Urinary bladder (tissue), 3 donors: ENCODE measurements at regions not wholly inside any gene's neighbourhood (a gene's known extent, or its start where the extent isn't known, plus 50 kb on each side); places are given as distances from the start of the nearest gene placed in this dataset.

ENCODE experiments used
- DNase-seq: peaks from one replicate; pipeline ENCODE4 v3.0.0-alpha.2; 2015; ENCODE audit errors: extremely low spot score
- H3K27ac ChIP-seq: one replicate; pipeline ENCODE4 v1.5.1; 2013; ENCODE audit warnings: low read depth, mild to moderate bottlenecking, moderate library complexity
- H3K36me3 ChIP-seq: one replicate; pipeline ENCODE4 v1.6.1; 2013; ENCODE audit warnings: mild to moderate bottlenecking, moderate library complexity; ENCODE audit not compliant: insufficient read depth
- H3K4me1 ChIP-seq: one replicate; pipeline ENCODE4 v1.6.1; 2013; ENCODE audit warnings: mild to moderate bottlenecking, moderate library complexity; ENCODE audit not compliant: insufficient read depth
- H3K4me3 ChIP-seq: one replicate; pipeline ENCODE4 v1.5.1; 2013; ENCODE audit warnings: low read depth, low read length
- WGBS: extraction: QIAGEN DNeasy Blood & Tissue Kit; methylation state at CpG from one replicate; pipeline ENCODE4 v1.1.7; 2013; 5-methylcytosine and 5-hydroxymethylcytosine counted together
- donor health status: healthy with polysubstance abuse.
- donor health status: healthy.

DNA sequence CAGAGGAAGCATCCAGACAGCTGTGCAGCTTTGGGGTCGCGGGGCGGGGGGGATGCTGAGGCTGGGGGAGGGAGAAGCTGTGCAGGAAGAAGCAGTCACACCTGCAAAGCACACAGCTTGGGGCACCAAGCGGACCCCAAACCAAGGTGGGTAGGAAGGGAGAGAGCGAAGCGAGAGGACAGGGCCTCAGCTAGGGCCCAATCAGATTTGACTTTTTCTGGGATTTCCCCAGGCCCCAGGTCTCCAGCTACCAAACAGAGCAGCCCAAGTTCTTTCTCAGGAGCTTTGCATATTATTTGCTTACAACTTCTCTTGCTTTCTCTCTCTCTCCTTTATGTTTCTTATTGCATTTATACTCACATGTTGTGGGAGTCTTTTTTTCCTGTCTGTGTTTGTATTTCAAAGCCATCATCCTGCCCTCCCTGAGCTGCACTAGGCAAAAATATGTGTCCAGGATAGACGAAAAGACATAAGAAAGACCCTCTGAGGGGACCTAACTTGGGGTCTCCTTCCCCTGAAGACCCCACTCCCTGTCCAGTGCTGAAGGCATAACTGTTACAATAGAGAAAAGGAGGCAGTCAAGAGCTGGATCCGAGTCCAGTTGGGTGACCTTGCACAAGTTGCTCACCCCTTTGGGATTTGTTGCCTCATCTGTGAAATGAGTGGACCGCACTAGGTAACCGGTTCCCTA is 50.6 kb upstream of the SMNDC1 start:
- Histone ChIP-seq H3K27ac (no peak overlapping the region), H3K36me3 (no peaks in the 10 kb centered on the region), H3K4me3 (no peak overlapping the region), H3K4me1 (no peaks in the 10 kb centered on the region)
- no peak for DNase-seq
- WGBS, result 96% methylated on average over 10 of the region's 10 CpGs

DNA sequence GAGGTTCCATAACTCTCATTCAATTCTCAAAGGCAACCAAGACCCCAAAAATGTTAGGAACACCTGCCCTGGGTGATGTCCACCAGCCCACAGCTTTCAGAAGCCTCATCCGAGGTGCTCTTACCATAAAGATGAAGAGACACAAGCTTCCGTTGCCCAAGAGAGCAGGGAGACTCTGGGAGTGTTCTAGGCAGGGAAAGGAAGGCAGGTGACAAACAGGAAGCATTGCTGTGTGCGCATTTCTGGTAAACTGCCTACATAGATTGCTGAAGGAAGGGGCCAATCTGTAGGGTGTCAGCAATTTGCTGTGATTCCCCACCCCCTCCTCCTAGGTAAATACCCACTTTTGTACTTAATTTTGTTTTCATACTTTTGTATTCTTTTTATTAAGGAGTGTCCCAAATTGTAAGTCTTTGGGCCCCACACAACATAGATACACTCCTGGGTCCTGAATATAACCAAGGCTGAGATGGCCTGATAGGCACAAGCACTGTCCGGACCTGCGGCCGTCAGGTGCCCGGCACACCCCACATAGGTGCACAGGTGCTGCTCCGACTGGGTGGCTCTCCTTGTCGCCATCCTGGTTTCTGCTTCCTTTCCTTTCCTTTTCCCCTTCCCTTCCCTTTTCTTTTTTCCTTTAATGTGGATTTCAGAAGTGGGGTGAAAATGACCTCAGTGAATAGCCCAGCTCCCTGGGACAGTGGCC is 51.4 kb upstream of the SMNDC1 start:
- H3K4me3 ChIP-seq, result no peak overlapping the region
- DNase-seq, result no peak
- H3K36me3 ChIP-seq, result no peaks in the 10 kb centered on the region
- H3K27ac ChIP-seq, result no peak overlapping the region
- no peaks in the 10 kb centered on the region for H3K4me1 ChIP-seq
- WGBS, result 84% methylated on average over 9 of the region's 9 CpGs

DNA sequence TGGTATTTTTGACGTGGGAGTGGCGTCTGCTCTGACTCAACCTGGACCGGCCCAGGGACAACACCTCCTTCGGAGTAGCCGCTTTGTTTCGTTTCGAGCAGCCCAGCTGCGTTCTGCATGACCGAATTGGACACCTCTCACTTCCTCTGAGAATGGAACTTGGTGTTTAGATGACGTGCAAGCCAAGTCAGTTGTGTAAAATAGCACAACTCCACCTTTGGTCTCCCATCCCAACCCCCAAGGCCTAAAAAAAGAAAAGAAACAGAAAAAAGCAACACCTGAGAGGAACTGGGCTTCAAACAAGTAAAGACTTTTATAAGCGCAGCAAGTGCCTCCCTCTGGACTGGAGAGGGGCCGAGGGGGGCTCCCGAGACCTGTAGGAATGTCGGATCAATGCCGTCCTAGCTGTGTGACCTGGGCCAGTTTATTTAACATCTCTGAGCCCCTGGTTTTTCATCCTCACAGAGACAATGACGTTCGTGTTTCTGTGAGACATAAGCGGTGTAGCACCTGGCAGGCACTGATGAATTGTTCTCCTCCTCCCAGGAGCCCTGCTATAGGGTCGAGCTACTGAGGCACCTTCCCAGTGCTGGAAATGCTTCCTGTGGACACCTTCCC is 52.0 kb upstream of the SMNDC1 start:
- no peaks in the 10 kb centered on the region for H3K36me3 ChIP-seq
- WGBS, result 73% methylated on average over 19 of the region's 19 CpGs
- DNase-seq, result no peak
- H3K4me1 ChIP-seq, result no peaks in the 10 kb centered on the region
- H3K4me3 ChIP-seq, result no peak overlapping the region
- no peak overlapping the region for H3K27ac ChIP-seq

DNA sequence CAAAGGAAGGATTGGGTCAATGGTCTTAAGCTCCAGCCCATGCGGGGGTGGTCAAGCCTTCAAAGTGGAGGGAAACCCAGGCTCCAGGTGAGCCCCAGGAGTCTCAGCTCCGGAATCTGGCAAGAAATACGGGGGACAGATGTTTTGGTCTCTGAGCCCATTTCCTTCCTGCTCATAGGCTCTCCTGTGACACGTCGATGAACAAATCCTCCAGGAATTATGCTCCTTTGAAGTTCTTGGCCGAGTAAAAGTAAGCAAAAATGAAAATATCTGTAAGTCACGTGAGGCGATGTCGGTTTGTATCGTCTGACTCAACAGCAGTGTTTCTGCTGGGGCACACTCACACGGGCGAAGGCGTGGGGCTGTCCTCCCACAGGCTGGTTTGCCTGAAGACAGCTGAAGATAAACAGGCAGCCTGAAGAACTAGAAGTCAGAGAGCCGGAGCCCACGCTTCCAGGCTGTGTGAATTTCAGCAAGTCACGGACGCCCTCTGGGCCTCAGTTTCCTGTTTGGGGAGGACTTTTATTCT is 52.6 kb upstream of the SMNDC1 start:
- H3K36me3 ChIP-seq, result no peaks in the 10 kb centered on the region
- H3K27ac ChIP-seq, result no peak overlapping the region
- no peak overlapping the region for H3K4me3 ChIP-seq
- DNase-seq, result no peak
- no peaks in the 10 kb centered on the region for H3K4me1 ChIP-seq
- 32% methylated on average over 17 of the region's 17 CpGs for WGBS

DNA sequence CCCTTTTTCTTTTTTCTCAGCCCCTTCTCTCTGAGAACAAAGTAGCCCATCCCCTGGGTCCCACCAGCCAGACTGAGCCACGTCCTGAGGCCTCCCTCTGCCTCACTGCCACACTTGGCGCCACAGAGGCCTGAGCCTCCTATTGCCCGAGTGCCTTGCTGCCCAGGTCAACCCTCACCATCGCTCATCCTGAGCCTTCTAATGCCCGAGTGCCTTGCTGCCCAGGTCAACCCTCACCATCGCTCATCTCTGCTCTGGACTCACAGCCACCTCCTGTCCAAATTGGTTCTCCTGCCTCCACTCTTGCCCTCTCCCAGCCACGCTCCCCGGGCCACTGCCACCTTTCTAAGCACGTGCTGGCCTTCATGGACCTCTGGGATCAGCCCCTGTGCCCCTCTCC is 53.2 kb upstream of the SMNDC1 start:
- Histone ChIP-seq H3K36me3 (no peaks in the 10 kb centered on the region), H3K4me3 (no peak overlapping the region), H3K27ac (no peak overlapping the region), H3K4me1 (no peaks in the 10 kb centered on the region)
- WGBS, result 95% methylated on average over 9 of the region's 9 CpGs
- DNase-seq, result no peak

DNA sequence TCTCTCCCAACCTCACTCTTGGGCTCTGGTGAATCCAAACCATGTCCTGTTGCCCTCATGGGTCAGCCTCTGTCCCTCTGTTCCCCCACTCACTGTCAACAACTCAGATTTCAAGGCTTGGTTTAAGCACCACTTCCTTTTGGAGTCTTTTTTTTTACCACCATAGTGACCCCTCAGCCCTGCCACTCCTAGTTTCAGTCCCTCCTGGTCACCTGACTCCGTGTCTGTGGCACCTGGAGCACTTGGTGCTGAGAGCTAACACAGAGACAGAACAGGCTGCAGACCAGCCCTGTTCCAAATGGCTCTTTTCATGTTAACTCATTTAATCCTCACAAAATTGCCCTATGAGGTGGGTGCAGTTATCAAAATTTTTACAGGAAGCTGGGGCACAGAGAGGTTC is 53.6 kb upstream of the SMNDC1 start:
- no peaks in the 10 kb centered on the region for H3K36me3 ChIP-seq
- H3K4me3 ChIP-seq, result no peak overlapping the region
- no peak for DNase-seq
- 95% methylated on average over 1 of the region's 1 CpG for WGBS
- H3K4me1 ChIP-seq, result no peaks in the 10 kb centered on the region
- H3K27ac ChIP-seq, result no peak overlapping the region

DNA sequence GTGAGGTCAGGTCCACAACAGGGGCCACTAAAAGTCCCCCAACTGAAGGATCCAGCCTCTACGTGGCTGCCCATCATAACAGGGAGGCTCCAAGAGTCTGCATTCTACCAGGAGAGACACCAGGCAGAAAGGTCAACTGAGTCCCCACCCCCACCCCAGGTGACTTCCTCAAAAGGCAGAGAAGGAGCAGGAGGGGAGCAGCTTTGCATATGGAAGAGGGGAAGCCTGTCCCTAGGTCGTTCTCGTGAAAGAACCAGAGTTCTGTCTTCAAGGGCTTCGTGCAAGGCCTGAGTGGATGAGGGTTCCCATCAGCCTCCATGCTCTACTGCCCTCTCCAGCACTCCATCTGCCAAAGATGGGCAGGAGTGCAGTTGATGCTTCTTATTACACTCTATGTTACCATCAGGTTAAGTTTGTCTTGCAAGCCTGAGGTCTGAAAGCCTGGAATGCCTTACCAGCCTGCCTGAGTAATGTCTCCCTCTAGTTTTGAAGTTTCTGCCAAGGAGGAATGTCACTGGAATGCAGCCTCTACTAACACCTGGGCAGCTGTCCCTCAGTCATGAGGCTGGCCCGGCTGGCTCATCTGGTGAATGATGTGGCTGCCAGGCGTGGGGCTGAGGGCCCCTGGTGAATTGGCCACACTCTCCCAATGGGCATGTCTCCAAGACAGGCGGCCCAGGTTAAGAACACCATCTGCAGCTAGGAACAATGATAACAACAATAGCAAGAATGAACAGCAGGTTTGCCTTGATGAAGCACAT is 54.3 kb upstream of the SMNDC1 start:
- H3K4me1 ChIP-seq, result no peaks in the 10 kb centered on the region
- no peak for DNase-seq
- H3K36me3 ChIP-seq, result no peaks in the 10 kb centered on the region
- 68% methylated on average over 7 of the region's 7 CpGs for WGBS
- no peak overlapping the region for H3K4me3 ChIP-seq
- H3K27ac ChIP-seq, result no peak overlapping the region

DNA sequence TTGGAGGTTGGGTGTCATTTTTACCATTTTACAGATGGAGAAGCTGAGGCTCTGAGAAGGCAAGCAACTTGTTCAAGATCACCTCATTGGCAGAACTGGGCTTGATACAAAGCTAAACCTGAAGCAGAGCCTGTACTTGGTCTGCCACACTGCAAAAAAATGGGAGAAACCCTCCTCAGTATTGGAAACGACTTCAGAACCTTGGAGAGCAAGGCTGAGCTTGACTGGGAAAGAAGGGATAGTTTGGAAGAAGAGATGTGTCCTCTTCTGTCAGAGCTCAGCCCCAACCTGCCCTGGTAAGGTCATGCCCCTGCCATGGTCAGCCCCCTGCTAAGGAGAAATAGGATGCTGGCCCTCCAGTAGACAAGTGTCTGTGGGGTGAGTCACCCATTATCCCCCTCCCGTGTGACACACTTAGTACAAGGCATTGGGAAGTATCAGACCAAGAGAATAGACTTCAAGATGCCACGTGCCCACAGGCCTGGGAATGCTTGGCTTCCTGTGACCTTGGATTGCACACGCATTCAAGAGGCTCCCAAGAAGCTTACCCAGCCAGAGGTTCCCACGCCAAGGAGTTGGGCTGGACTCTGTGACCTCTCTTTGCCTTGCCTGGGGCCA is 56.2 kb upstream of the SMNDC1 start:
- Histone ChIP-seq H3K4me1 (no peaks in the 10 kb centered on the region), H3K4me3 (no peak overlapping the region), H3K27ac (no peak overlapping the region), H3K36me3 (no peaks in the 10 kb centered on the region)
- WGBS, result 87% methylated on average over 5 of the region's 5 CpGs
- DNase-seq, result no peak

DNA sequence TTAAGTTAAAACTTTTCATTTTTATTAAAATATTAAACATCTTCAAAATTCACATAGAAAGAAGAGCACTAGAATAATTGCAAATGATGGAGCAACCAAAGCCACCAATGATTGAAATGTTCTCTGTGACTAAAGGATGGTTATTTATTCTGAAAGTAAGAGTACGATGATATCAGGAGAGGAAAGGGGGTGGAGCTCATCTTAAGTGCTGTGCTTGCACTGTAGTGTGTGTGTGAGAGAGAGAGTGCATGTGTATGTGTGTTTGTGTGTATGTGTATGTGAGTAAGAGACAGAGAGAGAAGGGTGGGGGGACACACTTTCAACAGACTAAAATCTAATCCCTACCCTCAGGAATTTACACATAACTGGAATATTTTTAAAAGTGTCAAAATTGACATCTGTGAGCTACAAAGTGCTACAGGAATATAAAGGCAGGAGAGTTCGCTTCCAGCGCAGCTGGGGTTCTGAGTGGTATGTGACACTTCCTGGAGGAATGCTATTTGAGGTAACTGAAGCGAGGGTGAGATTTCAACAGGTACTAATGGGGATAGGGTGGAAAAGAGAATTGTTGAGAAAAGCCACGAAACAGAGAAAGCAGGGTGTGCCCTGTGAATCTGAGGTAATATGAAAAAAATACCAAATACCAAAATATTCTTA is 57.2 kb upstream of the SMNDC1 start:
- no peak for DNase-seq
- H3K4me3 ChIP-seq, result no peak overlapping the region
- WGBS, result 68% methylated on average over 5 of the region's 5 CpGs
- H3K27ac ChIP-seq, result no peak overlapping the region
- H3K36me3 ChIP-seq, result no peaks in the 10 kb centered on the region
- no peaks in the 10 kb centered on the region for H3K4me1 ChIP-seq

DNA sequence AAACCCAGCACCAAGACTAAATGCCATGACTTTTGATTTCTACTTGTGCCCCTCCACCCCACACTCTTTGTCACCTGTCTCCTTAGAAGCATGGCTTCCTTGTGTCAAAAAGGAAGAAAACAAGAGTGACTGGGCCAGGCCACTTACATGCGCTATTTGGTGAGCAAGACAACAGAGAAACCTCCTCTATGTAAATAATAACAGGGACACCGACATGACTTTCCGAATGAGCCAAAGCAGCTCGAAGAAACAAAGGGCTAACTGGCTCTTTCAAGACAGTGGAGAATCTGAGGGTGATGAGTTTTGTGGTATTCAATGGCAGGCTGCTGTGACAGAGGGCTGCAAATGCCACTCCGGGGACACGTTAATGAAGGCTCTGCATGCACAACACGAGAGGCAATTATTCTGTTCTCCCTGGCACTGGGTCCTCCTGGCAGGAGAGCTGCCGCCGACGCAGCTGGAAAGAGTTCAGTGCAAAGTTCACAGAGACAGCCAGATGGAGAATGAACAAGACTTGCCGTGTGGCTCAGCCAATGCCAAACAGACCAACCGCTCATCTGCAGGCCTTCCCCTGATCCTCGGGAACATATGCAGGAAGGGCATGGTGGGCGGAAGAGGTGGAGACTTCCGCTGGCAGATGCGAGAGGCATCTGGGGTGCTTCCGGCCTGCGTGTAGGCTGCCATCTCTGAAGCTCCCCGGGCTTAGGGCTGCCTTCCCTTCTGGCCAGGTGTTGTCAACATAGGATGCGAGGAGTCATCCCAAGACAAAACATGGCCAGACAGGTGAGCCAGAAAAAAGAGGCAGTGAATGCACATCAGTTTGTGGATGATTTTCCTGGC is 59.1 kb upstream of the SMNDC1 start:
- H3K27ac ChIP-seq, result no peak overlapping the region
- no peaks in the 10 kb centered on the region for H3K36me3 ChIP-seq
- no peak for DNase-seq
- 83% methylated on average over 20 of the region's 20 CpGs for WGBS
- no peaks in the 10 kb centered on the region for H3K4me1 ChIP-seq
- H3K4me3 ChIP-seq, result no peak overlapping the region

DNA sequence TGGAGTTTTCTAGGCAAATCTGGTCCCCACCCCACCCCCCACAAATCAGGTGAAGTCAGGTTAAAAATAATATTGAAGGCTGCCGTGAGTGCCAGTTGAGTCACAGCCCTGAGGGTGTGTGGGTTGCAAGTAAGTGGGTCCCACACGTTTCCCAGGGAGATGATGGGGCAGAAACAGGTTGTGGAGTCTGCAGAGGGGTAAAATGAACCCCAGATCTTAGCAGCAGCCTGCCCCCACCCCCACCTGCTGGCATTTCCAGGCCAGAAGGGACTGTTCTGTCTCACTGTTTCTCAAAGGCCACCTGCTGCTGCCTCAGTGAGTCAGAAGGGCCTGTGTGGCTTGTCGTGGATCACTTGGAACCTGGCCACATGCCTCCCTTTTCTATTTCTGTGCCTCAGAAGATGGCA is 59.8 kb upstream of the SMNDC1 start:
- no peak overlapping the region for H3K4me3 ChIP-seq
- no peak for DNase-seq
- H3K36me3 ChIP-seq, result no peaks in the 10 kb centered on the region
- H3K27ac ChIP-seq, result no peak overlapping the region
- H3K4me1 ChIP-seq, result no peaks in the 10 kb centered on the region
- 78% methylated on average over 3 of the region's 3 CpGs for WGBS

DNA sequence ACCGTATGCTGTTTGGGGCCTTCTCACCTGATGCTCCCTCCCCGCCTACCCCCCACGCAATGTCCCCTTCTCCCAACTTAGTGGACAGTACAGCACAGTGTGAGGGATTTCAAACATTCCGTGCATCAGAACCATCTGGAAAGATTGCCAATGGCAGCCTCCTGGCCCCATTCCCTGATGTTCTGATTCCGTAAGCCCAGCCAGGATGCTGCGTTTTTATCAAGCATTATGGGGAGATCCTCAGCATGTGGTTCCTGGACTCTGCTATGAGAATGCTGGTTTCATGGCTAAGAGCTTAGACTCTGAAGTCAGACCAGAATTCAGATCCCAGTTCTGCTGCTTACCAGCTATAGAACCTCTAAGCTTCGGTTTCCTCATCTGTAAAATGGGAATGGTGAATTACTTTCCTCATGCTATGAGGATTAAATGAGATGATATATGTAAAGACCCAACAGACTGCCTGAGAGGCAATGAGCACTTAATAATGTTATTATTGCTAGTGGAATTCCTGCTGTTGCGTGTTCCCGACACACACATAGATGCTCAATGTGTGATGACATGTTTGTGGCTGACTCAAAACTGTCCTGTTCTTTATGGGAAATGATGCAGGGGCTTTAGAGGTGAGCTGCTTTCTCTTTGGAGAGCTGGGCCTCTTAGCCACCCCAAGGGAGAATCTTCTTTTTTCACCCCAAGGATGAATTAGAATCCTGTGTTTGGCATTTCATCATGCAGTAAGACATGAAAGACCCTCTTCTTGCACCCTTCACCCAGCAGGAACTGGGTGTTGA is 60.8 kb upstream of the SMNDC1 start:
- H3K36me3 ChIP-seq, result no peaks in the 10 kb centered on the region
- DNase-seq, result no peak
- H3K27ac ChIP-seq, result no peak overlapping the region
- H3K4me3 ChIP-seq, result no peak overlapping the region
- no peaks in the 10 kb centered on the region for H3K4me1 ChIP-seq
- WGBS, result 81% methylated on average over 9 of the region's 9 CpGs
